NCI-H1105 (cell line): ENCODE measurements at regions not wholly inside any gene's neighbourhood (a gene's known extent, or its start where the extent isn't known, plus 50 kb on each side); places are given as distances from the start of the nearest gene placed in this dataset.

ENCODE experiments used
- DNase-seq: peaks from one replicate; lab custom pipeline; 2025; lab: John Stamatoyannopoulos, UW

GRCh38 chr18:54717673-54718407 is 110.4 kb upstream of the RAB27B start:
- no peak for DNase-seq

- no peak for DNase-seq
These were observed 109.9 kb upstream of the RAB27B start for GRCh38 chr18:54718408-54718773.

GRCh38 chr18:54720620-54721019 is 107.7 kb upstream of the RAB27B start:
- no peak for DNase-seq

- no peak for DNase-seq
These were observed 102.1 kb upstream of the RAB27B start for GRCh38 chr18:54726143-54726542.

GRCh38 chr18:54734059-54734458 is 94.2 kb upstream of the RAB27B start:
- DNase-seq: no peak

- DNase-seq: no peak
These were observed 91.3 kb upstream of the RAB27B start for GRCh38 chr18:54736981-54737380.

GRCh38 chr18:54737986-54738385 is 90.3 kb upstream of the RAB27B start:
- DNase-seq: no peak

- DNase-seq: no peak
These were observed 88.8 kb upstream of the RAB27B start for GRCh38 chr18:54739476-54739875.

- no peak for DNase-seq
These were observed 88.0 kb upstream of the RAB27B start for GRCh38 chr18:54740136-54740846.

GRCh38 chr18:54742120-54742519 is 86.2 kb upstream of the RAB27B start:
- DNase-seq: no peak

- no peak for DNase-seq
These were observed 85.3 kb upstream of the RAB27B start for GRCh38 chr18:54742659-54743604.

GRCh38 chr18:54743605-54743995 is 84.7 kb upstream of the RAB27B start:
- DNase-seq: no peak

- DNase-seq: no peak
These were observed 79.0 kb upstream of the RAB27B start for GRCh38 chr18:54749291-54749690.

GRCh38 chr18:54750350-54750749 is 77.9 kb upstream of the RAB27B start:
- no peak for DNase-seq

GRCh38 chr18:54752185-54752584 is 76.1 kb upstream of the RAB27B start:
- DNase-seq: no peak

- DNase-seq: no peak
These were observed 72.8 kb upstream of the RAB27B start for GRCh38 chr18:54755456-54755855.

GRCh38 chr18:54762386-54762785 is 65.9 kb upstream of the RAB27B start:
- DNase-seq: no peak

- DNase-seq: no peak
These were observed 63.5 kb upstream of the RAB27B start for GRCh38 chr18:54764786-54765185.

GRCh38 chr18:54765636-54766375 is 62.5 kb upstream of the RAB27B start:
- DNase-seq: no peak

- no peak for DNase-seq
These were observed 61.6 kb upstream of the RAB27B start for GRCh38 chr18:54766634-54767033.

- DNase-seq: no peak
These were observed 61.2 kb upstream of the RAB27B start for GRCh38 chr18:54767098-54767497.
